Sigmoid colon (tissue), 4 donors: ENCODE measurements at regions not wholly inside any gene's neighbourhood (a gene's known extent, or its start where the extent isn't known, plus 50 kb on each side); places are given as distances from the start of the nearest gene placed in this dataset.
"Not testable (repeated sequence)": the region's sequence is repeated elsewhere in the genome, so short reads cannot be mapped to it uniquely, and the experiment has no call there.

ENCODE experiments used
- CTCF ChIP-seq, 4 experiments: fragments of 450-650 bp in 3 of 4; fragments of 200-600 bp in 1 of 4; IDR thresholded peaks; one replicate each; pipeline ENCODE4 v1.5.1; 2016 to 2019; ENCODE audit warnings: antibody characterized with exemption in 4 of 4, mild to moderate bottlenecking in 3 of 4, moderate library complexity in 2 of 4
- EP300 ChIP-seq, 4 donors: sonication (generic); formaldehyde crosslinking; IDR thresholded peaks; one replicate each; pipeline ENCODE4 v1.6.1; 2017; ENCODE audit warnings: antibody characterized with exemption in 4 of 4

- TF ChIP-seq CTCF, EP300 (IDR thresholded peaks at IDR 0.05): not testable (repeated sequence)
Measured at GRCh38 chr7:73200518-73201099, 108.0 kb downstream of the NSUN5 start.
